ENCODE measurements at regions not wholly inside any gene's neighbourhood (a gene's known extent, or its start where the extent isn't known, plus 50 kb on each side); places are given as distances from the start of the nearest gene placed in this dataset.

- Histone ChIP-seq H2AFZ (ENCODE audit: low read length) (no peak overlapping the region), H4K20me1 (ENCODE audit: insufficient read depth, low read length) (no peaks in the 10 kb centered on the region), H3K4me1 (ENCODE audit: insufficient read depth, low read length) (peaks cover 23% of the 10 kb centered on the region), H3K79me2 (ENCODE audit: insufficient read depth, low read length) (no peaks in the 10 kb centered on the region), H3K4me3 (ENCODE audit: insufficient read depth, low read length) (no peak overlapping the region), H3K9me3 (ENCODE audit: low read depth, low read length) (peaks cover 12% of the 10 kb centered on the region), H3K27ac (ENCODE audit: low read depth, low read length) (no peak overlapping the region), H3K4me2 (ENCODE audit: insufficient read depth, low read length) (no peak overlapping the region), H3K27me3 (ENCODE audit: insufficient read depth, low read length) (peaks cover 4% of the 10 kb centered on the region), H3K36me3 (ENCODE audit: insufficient read depth, low read length) (no peaks in the 10 kb centered on the region)
- TF ChIP-seq, protein P1, sequence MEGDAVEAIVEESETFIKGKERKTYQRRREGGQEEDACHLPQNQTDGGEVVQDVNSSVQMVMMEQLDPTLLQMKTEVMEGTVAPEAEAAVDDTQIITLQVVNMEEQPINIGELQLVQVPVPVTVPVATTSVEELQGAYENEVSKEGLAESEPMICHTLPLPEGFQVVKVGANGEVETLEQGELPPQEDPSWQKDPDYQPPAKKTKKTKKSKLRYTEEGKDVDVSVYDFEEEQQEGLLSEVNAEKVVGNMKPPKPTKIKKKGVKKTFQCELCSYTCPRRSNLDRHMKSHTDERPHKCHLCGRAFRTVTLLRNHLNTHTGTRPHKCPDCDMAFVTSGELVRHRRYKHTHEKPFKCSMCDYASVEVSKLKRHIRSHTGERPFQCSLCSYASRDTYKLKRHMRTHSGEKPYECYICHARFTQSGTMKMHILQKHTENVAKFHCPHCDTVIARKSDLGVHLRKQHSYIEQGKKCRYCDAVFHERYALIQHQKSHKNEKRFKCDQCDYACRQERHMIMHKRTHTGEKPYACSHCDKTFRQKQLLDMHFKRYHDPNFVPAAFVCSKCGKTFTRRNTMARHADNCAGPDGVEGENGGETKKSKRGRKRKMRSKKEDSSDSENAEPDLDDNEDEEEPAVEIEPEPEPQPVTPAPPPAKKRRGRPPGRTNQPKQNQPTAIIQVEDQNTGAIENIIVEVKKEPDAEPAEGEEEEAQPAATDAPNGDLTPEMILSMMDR (IDR thresholded peaks at IDR 0.05; ENCODE audit: extremely low read depth, low read depth, low read length) = no peak
- DNase-seq (ENCODE audit: insufficient read length, low spot score, missing footprints) = no peak
Observed at GRCh38 chrX:40843643-40844042, 108.3 kb upstream of the MED14 start.

- H3K27ac ChIP-seq (ENCODE audit: low read depth, low read length) = peak overlapping the region; percentile 95
Observed at GRCh38 chrX:40844471-40844870, 109.1 kb upstream of the MED14 start.

GRCh38 chrX:40845331-40845911 is 110.1 kb upstream of the MED14 start:
- Histone ChIP-seq H3K9me3 (ENCODE audit: low read depth, low read length) (peaks cover 12% of the 10 kb centered on the region), H3K79me2 (ENCODE audit: insufficient read depth, low read length) (no peaks in the 10 kb centered on the region), H3K4me1 (ENCODE audit: insufficient read depth, low read length) (peaks cover 23% of the 10 kb centered on the region), H3K36me3 (ENCODE audit: insufficient read depth, low read length) (no peaks in the 10 kb centered on the region), H3K27me3 (ENCODE audit: insufficient read depth, low read length) (peaks cover 8% of the 10 kb centered on the region), H2AFZ (ENCODE audit: low read length) (peak overlapping the region; percentile 64), H4K20me1 (ENCODE audit: insufficient read depth, low read length) (no peaks in the 10 kb centered on the region), H3K27ac (ENCODE audit: low read depth, low read length) (peak overlapping the region; percentile 95), H3K4me3 (ENCODE audit: insufficient read depth, low read length) (peak overlapping the region; percentile 44), H3K4me2 (ENCODE audit: insufficient read depth, low read length) (peak overlapping the region; percentile 75)
- DNase-seq (ENCODE audit: insufficient read length, low spot score, missing footprints) = peak; percentile 91
- TF ChIP-seq, protein P1 (IDR thresholded peaks at IDR 0.05; ENCODE audit: extremely low read depth, low read depth, low read length) = no peak

More at GRCh38 chrX:40844471-40844870, 109.1 kb upstream of the MED14 start:
- Histone ChIP-seq H3K79me2 (ENCODE audit: insufficient read depth, low read length) (no peaks in the 10 kb centered on the region), H4K20me1 (ENCODE audit: insufficient read depth, low read length) (no peaks in the 10 kb centered on the region), H3K27me3 (ENCODE audit: insufficient read depth, low read length) (peaks cover 6% of the 10 kb centered on the region), H3K4me1 (ENCODE audit: insufficient read depth, low read length) (peaks cover 23% of the 10 kb centered on the region), H3K36me3 (ENCODE audit: insufficient read depth, low read length) (no peaks in the 10 kb centered on the region), H3K4me2 (ENCODE audit: insufficient read depth, low read length) (peak overlapping the region; percentile 75), H3K9me3 (ENCODE audit: low read depth, low read length) (peaks cover 12% of the 10 kb centered on the region), H2AFZ (ENCODE audit: low read length) (no peak overlapping the region), H3K4me3 (ENCODE audit: insufficient read depth, low read length) (no peak overlapping the region)
- TF ChIP-seq, protein P1 (IDR thresholded peaks at IDR 0.05; ENCODE audit: extremely low read depth, low read depth, low read length) = no peak
- no peak for DNase-seq (ENCODE audit: insufficient read length, low spot score, missing footprints)

- Histone ChIP-seq H3K4me1 (ENCODE audit: insufficient read depth, low read length) (peaks cover 15% of the 10 kb centered on the region), H3K9me3 (ENCODE audit: low read depth, low read length) (no peaks in the 10 kb centered on the region), H3K4me3 (ENCODE audit: insufficient read depth, low read length) (no peak overlapping the region), H2AFZ (ENCODE audit: low read length) (no peak overlapping the region), H3K4me2 (ENCODE audit: insufficient read depth, low read length) (no peak overlapping the region), H3K27ac (ENCODE audit: low read depth, low read length) (peak overlapping the region; percentile 32), H4K20me1 (ENCODE audit: insufficient read depth, low read length) (no peaks in the 10 kb centered on the region), H3K27me3 (ENCODE audit: insufficient read depth, low read length) (peaks cover 4% of the 10 kb centered on the region), H3K36me3 (ENCODE audit: insufficient read depth, low read length) (no peaks in the 10 kb centered on the region), H3K79me2 (ENCODE audit: insufficient read depth, low read length) (no peaks in the 10 kb centered on the region)
- no peak for DNase-seq (ENCODE audit: insufficient read length, low spot score, missing footprints)
- TF ChIP-seq, protein P1 (IDR thresholded peaks at IDR 0.05; ENCODE audit: extremely low read depth, low read depth, low read length) = no peak
Observed at GRCh38 chrX:40849906-40850823, 114.8 kb upstream of the MED14 start.
